HG03039 (cell line): ENCODE measurements at regions not wholly inside any gene's neighbourhood (a gene's known extent, or its start where the extent isn't known, plus 50 kb on each side); places are given as distances from the start of the nearest gene placed in this dataset.
"Not testable (repeated sequence)": the region's sequence is repeated elsewhere in the genome, so short reads cannot be mapped to it uniquely, and the experiment has no call there.

Experiments used
- ATAC-seq: cut with Tn5 transposase; IDR thresholded peaks from one replicate; pipeline ENCODE4 v1.9.1; 2021; ENCODE audit warnings: mild to moderate bottlenecking, moderate library complexity; ENCODE audit not compliant: unreplicated experiment

DNA sequence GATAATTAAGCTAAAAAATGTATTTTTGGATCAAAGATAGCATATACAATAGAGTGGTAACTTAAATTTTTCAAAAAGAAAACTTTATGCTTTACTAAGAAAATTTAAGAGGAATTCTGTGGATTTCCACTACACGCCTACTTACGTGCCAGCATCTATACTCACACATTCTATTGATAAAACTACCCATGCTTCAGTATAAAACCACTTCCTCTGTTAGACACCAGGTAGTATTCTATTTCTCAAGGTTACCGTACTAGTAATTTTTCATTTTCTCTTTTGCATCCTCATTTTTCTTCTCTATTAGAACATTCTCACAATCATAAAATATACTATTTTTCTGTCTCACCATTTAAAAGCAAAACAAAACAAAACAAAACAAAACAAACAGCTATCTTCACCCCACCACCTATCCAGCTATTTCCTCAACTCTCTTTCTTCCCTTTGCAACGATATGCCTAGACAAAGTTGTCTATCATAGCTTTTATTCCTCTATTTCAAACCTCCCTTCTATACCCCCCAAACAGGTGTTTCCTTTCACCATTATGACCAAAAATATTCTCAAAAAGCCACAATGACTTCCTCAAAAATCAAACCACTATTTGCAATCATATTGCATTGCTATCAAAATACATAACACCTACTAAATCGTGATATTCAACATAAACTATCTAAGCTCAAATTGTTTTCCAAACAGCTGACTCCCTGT, 1652.0 kb downstream of the MRPL39 start:
- no peak for ATAC-seq

DNA sequence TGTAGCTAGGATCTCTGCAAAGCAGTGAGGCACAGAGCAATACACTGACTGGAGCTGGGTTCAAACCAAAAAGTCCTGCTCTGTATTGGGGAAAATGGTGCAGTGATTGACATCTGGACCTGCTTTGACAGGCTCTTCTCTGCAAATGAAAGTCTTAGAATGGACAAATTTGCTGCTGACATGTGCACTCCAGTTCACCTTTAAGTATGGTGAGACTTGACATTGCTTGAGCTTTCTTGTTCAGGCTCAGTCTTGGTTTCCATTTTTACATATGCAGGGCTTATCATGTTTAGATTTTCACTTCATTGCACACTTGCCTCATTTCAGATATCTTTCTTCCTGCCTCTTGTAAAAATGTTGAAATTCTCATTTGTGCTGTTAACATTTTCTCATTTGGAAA, 1655.0 kb downstream of the MRPL39 start:
- ATAC-seq = no peak

DNA sequence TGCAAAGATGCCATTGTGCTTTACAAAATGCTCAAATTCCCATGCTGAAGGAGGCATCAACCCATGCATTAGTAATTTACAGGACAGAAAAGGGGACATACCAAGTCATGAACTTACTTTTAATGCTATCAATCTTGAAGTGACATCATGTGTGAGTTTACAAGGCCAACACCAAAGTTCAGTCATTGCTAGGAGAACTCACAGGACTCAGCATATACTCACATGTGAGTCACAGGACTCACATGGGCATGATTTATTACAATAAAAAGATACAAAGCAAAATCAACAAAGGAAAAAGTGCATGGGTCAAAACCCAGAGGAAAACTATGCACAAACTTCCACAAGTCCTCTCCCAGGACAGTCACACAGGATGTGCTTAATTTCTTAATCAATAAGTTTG, 1656.0 kb downstream of the MRPL39 start:
- ATAC-seq = no peak

DNA sequence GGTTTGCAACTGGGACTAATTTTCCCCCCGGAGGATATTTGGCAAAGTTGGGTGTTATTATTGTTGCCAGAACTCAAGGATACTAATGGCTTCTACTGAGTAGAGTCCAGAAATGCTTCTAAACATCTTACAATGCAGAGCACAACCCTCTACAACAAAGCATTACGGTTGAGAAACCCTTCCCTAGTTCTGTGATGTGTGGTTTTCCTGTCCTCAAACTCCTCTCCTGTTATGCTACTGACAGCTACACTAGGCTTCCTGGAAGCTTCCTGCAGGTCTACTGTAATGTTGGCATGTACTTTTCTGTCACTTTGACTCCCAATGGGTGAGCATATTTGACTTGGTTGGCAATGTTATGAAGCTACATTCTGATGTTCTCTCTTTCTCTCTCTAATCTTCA, 1656.9 kb downstream of the MRPL39 start:
- no peak for ATAC-seq

DNA sequence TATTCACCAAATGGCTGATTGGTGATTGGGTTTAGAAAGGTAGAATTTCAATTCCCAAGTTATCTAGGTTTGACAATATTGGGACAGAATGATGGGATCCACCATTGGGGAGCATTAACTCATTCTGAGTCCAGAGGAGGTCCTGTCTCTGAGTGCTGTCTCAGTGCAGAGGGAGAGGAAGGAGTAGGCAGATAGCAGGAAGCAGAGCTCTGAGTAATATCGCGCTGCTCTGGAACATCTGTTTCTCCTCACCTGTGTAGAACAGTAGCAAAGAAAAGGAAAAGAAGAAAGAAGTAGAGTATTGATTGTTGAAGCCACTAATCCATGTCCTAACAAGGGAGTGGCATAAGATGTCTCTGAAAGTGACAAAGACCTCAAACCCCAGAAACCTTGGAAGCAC, 1657.8 kb downstream of the MRPL39 start:
- no peak for ATAC-seq

DNA sequence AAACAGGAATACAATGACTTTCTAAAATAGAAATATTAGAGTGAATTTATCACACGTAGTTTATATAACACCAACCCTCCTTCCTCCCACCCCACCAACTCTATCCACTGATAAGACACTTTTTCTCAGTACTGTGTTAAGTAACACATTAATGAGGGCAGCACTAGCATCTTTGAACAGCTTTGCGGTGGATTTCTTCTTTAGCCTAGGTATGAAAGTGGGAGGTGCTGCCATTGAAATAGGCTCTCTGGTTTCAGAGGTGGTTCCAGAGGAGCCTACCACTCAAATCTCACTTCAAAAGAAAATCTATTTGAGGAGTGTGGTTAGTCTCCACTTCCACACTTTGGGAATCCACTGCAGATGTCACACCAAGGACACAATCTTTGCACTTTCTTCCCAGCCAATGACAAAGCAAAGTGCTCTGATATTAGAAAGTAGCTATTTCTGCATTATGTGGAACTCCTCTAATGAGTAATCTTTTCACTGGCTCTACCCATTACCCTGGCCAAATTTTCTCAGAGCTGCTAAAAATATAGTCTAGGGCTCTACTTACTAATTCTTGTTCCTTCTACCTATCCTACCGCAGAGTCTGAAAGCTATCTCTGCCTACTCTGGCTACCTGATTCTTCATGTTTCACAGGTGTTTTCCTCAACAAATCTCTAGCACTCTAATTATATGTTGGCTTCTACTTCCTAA, 1667.8 kb downstream of the MRPL39 start:
- no peak for ATAC-seq

DNA sequence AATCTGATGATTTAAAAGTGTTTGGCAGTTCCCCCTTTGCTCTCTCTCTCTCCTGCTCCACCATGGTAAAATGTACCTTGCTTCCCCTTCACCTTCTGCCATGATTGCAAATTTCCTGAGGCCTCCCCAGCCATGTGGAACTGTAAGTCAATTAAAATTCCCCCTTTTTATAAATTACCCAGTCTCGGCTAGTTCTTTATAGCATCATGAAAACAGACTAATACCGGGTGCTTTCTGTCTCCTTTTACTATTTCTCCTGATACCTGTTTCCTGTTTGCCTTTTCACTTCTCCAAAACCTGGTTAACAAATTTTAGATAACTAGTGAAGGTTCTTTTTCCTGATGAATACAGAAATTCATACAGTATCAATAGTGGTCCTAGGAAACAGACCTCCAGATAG, 1670.3 kb downstream of the MRPL39 start:
- ATAC-seq = no peak

DNA sequence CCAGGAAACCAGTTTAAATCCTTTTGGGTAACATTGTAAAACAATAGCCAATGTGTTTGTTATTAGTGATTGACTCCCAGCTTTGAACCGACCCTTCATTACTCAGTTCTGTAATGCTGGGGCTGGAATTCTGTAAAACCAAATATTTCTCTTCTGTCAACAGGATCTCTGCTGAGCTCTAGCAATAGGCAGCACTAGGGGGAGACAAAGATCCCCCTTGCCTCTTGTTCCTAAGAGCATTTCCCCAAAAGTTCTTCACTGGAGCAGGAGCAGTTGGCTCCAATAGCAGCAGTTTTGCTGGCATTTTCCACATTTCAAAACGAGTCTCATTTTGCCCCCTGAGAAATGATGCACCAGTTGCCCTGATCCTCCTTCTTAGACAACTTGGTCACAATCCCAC, 1671.1 kb downstream of the MRPL39 start:
- no peak for ATAC-seq

DNA sequence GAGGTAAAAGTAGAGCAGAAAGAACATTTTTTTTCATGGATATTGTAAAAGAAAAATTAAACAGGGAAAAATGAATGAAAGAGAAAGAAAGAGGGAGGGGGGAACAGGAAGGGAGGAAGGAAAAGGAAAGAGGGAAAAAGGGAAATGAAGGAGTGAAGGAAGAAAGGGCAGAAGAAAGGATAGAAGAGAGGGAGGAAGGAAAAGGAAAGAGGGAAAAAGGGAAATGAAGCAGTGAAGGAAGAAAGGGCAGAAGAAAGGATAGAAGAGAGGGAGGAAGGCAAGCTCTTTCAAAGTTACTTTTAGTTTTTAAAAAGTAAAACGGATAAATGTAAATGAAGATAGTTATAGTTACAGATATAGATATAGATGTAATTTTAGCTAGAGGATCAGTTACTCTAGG, 1676.7 kb downstream of the MRPL39 start:
- ATAC-seq = no peak

DNA sequence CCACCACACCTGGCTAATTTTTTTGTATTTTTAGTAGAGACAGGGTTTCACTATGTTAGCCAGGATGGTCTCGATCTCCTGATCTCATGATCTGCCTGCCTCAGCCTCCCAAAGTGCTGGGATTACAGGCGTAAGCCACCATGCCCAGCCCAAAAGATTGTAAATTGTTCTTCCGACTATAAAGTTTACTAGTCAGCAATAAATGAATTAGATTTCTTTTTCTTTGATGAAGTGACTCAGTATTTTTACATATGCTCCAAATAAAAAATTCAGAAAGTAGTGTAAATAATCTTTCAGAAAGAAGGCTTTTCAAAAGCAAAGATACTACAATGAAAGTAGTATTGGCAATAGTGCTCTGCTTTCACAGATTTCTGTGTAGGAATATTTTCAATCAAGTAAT, 1680.9 kb downstream of the MRPL39 start:
- ATAC-seq = not testable (repeated sequence)

DNA sequence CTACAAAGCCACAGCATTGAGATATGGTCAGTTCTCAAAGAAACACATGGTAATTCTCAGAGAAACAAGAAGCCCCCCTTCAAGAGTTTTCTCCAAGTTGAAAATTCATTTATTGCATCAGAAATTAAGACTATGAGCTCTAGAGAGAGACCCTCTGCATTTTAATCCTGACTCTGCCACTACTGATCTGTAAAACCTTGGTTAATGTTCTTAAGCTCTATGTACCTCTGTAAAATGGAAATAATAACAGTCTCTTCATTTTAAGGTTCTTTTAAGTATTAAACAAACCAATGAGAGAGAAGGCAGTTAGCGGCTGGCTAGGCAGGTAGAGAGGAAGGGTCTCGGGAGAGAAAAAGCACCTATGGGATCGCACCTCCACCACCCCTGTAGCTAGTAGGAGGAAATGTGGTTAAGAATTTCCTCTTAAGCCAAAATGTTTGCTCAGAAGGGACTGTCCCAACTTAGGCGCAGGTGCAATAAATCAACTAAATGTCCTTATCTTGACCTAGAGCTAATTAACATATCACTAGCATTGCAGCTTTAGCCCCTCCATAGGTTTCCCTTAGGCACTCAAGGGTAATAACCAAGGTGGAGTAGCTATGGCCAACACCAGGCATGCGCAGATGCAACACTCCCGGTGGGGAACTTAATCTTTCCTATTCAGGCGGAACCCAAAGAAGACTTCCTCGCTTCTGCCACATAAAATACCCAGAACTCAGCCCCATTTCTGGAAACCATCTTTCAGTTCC, 1685.4 kb downstream of the MRPL39 start:
- ATAC-seq = no peak

DNA sequence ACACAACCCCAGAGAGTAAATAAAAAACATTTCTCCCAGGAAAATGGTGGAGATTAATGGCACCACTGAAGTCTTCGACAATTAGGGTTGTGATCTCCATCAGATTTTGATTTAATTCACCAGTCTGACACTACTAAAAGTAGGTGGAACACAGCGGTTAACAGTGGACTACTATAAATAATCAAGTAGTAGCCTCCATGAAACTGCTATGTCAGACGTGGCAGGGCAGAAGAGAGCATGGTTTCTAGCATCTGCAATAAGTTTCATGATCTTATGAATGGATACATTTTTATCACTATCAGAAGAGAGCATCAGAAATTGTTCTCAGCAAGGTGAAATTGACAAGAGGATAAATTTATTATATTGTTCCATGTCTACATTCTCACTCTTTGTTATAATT, 1706.6 kb downstream of the MRPL39 start:
- ATAC-seq = no peak

DNA sequence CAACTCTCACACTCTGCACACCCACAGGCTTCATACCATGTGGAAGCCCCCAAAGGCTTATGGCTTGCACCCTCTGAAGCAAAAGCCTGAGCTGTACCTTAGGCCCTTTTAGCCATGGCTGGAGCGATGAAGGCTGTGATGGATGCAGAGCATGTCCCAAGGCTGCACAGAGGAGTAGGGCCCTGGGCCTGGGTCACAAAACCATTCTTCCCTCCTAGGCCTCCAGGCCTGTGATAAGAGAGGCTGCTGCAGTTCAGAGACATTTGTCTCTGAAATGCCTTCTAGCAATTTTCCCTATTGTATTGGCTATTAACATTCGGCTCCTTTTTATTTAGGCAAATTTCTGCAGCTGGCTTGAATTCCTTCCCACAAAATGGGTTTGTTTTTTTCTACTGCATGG, 1707.7 kb downstream of the MRPL39 start:
- ATAC-seq = no peak

DNA sequence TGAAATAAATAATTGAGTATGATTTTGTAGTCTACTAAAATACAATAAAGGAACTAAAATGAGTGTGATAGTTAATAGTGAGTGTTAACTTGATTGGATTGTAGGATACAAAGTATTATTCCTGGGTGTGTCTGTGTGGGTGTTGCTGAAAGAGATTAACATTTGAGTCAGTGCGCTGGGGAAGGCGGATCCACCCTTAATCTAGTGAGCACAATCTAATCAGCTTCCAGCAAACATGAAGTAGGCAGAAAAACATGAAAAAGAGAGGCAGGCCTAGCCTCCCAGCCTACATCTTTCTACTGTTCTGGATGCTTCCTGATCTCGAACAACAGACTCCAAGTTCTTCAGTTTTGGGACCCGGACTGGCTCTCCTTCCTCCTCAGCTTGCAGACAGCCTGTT, 1716.6 kb downstream of the MRPL39 start:
- no peak for ATAC-seq

DNA sequence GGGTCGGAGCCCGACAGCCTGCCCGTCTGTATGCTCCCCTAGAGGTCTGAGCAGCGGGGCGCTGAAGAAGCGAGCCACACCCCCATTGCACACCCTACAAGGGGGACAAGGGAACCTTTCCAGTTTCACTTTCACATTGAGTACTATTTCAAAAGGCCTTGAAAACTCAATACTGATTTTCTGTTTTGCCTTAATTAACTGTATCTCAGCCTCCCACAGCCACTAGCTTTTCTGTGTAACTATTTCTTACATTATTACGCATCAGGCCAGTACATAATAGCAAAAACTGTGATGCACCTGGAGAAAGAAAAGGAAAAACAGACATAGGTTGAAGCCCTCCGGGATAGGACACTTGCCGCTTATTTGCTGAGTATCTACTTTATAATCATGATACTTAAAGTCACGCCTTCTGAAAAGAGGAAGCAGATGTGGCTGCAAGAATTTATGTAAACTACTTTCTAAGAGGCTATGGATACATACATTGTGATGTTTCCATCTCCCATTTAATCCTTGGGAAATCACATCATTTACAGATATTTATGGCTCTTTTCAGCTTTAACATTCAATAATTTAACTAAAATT, 1719.5 kb downstream of the MRPL39 start:
- peak; percentile 83 for ATAC-seq

DNA sequence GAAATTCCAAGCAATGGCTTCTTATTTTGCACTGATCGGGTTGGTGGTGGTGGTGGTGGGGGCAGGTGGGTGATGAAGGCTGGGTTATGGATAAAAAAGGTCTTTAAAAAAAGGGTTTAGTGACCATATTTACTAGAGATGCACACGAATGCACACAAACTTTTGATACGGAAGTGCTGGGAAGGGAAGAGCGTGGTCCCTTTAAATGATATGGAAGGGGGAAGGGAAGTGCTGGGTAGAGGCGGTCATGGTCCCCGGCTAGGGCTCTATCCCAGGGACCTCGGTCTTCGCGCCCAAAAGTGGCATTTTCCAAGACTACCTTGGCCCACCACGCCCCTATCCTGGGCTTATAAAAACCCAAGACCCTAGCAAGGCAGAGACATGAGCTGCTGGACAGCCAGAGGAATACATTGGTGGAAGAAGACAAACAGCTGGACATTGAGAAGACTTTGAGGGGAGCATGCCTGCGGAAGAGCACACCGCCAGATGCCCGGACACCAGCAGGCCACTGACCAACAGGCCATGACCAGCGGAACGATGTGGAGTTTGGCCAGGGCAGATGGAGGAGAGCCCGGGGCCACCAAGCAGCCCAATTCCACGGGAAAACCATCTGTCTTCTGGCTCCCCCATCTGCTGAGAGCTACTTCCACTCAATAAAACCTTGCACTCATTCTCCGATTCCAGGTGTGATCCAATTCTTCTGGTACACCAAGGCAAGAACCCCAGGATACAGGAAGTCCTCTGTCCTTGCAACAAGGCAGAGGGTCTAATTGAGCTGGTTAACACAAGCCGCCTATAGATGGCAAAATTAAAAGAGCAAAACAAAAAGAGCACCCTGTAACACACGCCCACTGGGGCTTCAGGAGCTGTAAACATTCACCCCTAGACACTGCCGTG, 1720.2 kb downstream of the MRPL39 start:
- no peak for ATAC-seq

DNA sequence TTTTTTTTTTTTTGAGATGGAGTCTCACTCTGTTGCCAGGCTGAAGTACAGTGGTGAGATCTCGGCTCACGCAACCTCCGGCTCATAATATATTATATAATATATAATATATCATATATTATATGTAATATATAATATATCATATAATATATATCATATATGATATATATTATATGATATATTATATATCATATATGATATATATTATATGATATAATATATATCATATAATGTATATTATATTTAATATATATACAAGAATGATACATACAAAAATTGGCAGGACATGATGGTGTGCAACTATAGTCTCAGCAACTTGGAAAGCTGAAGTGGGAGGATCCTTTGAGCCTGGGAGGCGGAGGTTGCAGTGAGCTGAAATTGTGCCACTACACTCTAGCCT, 1725.5 kb downstream of the MRPL39 start:
- ATAC-seq = no peak

DNA sequence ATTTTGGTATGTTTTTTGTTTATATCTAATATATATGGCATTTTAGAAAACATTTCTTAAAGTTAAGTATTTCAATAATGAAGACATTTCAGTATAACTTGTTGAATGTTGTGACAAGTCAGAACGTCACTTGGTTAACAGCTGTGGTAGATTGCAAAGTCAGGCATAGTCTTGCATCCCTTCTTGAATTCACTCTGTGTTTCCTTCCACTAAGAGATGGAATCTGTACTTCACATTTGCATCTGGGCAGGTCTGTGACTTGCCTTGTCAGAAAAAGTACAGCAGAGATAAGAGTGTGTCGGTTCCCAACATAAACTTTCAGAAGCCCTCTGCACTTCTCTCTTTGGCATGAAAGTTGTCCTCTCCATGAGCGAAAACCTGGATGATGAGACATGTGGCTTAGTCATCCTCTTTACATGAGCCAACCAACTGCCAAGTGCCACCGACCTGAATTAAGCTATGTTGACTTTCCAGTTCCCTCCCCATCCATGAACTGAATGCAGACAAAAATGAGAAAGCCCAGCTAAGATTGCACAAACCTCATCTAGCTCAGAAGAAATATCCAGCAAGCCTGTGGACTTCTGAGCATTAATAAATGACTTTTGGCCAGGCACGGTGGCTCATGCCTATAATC, 1730.2 kb downstream of the MRPL39 start:
- ATAC-seq = no peak

DNA sequence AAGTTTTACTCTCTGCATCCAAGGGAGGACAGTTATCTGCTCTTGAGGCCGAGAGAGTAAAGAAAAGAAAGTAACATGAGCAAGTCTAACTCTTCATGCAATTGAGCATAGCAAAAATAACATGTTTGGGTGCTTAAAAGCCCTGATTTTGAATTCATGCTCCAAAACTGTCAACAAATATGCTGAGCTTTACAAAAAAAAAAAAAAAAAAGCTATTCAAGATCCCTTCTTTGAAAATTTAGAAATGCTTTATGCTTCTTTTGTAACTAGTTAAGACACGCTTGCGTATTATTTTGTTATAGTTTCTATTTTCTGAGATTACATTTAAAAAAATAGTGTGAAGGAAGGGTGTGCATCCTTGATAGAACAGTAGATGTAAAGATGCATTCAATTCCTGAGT, 1733.0 kb downstream of the MRPL39 start:
- no peak for ATAC-seq

DNA sequence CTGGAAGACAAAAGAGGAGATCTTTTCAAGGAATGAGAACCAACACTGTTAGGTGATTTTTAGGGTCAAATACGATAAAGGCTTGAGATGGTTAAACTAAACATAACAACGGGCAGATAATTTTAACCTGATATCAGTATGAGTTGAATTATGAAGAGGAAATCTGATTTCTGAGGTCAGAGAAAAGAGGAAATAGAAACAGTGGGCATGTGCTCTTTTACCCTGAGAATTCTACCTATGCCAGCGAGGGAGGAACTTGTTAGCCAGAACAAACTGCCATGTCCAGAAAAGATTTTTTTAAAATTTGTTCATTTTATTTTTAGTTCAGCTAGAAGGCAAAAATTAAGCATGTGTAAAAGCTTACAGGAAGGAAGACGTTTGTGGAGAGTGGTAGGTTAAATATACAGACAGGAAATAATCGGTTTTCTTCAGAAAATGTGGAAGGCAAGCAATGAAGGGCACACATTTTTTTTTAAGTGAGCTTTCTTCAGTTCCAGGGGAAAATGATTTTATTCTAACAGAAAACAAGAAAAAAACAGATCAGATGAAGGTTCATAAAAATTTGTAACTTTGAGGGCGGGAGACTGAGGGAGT, 1745.3 kb downstream of the MRPL39 start:
- ATAC-seq = no peak
